NOMO-1 treated with DMSO at 0.1 percent for 48 hours (cell line): ENCODE measurements at regions not wholly inside any gene's neighbourhood (a gene's known extent, or its start where the extent isn't known, plus 50 kb on each side); places are given as distances from the start of the nearest gene placed in this dataset.
"Not testable (repeated sequence)": the region's sequence is repeated elsewhere in the genome, so short reads cannot be mapped to it uniquely, and the experiment has no call there.

Source experiments
- DNase-seq: peaks from one replicate; lab custom pipeline; 2025; ENCODE audit not compliant: unreplicated experiment; lab: John Stamatoyannopoulos, UW

GRCh38 chr7:43042302-43042701 is 70.1 kb upstream of the HECW1 start:
- no peak for DNase-seq

- DNase-seq: no peak
These were observed 67.9 kb upstream of the HECW1 start for GRCh38 chr7:43044511-43044910.

DNA sequence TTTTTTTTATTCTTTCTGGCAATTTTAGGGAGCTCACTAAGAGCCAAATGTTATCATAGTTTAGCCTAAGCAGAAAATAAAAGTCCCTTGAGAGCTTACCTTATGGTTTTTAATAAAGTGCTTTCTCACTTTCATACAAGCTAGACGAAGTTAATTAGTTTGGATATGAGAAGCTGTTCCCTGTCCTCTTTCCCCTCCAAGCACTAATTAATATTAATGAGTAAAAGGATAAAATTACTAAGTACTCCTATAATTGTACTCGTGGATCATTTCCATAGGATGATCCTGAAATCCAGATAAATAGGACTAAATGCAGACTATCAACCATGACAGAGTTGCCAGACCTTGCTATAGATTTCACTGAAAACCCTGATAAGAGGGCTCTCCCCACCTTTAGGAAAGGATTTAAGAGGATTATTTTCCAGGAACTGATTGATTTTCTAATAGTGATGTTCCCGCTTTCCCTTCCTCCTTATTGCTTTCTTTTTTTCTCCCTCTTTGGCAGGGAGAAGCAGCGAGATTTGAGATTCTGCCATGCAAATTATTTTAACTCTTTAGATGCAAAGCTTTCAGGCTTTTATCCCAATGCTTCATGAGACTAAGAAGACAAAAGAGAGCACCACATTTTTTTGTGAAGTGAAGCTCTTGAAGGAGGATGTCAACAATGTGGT is 58.3 kb upstream of the HECW1 start:
- no peak for DNase-seq

DNA sequence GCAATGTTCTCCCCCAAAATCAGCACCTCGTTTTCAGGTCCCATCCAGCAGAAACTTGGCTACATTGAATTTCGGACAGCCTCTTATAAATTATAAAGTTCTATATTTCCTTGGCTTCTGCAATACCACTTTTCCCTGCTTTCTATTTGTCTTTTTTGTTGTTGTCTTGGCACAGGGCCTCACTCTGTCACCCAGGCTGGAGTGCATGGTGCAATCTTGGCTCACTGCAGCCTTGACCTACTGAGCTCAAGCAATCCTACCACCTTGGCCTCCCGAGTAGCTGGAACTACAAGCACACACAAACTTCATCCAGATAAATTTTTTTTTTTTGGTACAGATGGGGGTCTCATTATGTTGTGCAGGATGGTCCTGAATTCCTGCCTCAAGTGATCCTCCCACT is 55.3 kb upstream of the HECW1 start:
- no peak for DNase-seq

DNA sequence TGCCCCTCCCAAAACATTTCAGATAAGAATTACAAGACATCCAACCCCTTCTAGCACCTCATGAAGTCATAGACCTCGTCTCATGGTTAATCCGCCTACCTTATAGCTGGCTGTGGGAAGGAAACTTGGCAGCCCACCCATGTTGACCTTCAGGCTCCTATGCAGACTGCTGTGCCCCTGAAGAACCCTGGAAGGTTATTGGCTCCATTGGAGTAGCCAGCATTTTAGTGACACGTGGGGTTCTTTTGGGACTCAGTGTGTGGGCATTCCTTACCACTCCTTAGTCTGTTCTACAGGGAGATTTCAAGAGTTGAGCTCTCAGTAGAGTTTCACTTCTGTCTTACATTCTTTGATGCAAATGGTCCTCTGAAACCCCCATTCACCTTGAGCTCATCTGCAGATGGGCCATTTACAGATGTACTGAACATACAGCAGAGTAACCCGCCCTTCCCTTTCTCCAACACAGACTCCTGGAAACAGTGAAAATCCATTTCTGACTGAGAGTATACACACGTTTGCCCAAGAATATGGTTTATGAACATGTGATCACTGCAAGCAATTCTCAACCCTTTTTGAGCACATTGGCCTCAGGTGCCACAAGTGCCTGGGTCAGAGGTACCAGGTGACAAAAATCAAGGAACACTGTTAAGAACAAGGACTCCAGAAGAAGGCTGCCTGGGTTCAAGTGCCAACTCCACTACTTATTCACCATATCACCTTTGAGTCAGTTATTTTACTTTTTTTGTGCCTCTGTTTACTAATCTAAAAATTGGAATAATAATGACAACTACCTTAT is 54.0 kb upstream of the HECW1 start:
- DNase-seq: no peak

GRCh38 chr7:43059067-43059600 is 53.3 kb upstream of the HECW1 start:
- DNase-seq: not testable (repeated sequence)
